DND-41 (cell line): ENCODE measurements at regions not wholly inside any gene's neighbourhood (a gene's known extent, or its start where the extent isn't known, plus 50 kb on each side); places are given as distances from the start of the nearest gene placed in this dataset.
"Not testable (repeated sequence)": the region's sequence is repeated elsewhere in the genome, so short reads cannot be mapped to it uniquely, and the experiment has no call there.

Experiments used
- CTCF ChIP-seq: IDR thresholded peaks from 2 replicates; pipeline ENCODE4 v1.5.1; 2012; ENCODE audit warnings: borderline replicate concordance, low read length, moderate library complexity, mild to moderate bottlenecking; ENCODE audit not compliant: poor library complexity, severe bottlenecking; ENCODE audit errors: extremely low read depth
- EZH2 ChIP-seq: IDR thresholded peaks from 3 replicates; pipeline ENCODE4 v1.6.1; 2012; ENCODE audit warnings: borderline replicate concordance, low read depth, mild to moderate bottlenecking, moderate library complexity, low read length, inconsistent platforms; ENCODE audit not compliant: severe bottlenecking

- not testable (repeated sequence) for TF ChIP-seq CTCF, EZH2
Observed at GRCh38 chr15:22359587-22359986, 99.1 kb upstream of the GOLGA6L22 start.
